ENCODE measurements at regions not wholly inside any gene's neighbourhood (a gene's known extent, or its start where the extent isn't known, plus 50 kb on each side); places are given as distances from the start of the nearest gene placed in this dataset.

- DNase-seq = no peak
- ChIA-PET CTCF (no interaction called here), POLR2A (no interaction called here)
- Histone ChIP-seq H2AFZ (ENCODE audit: low read depth) (no peak overlapping the region), H3K9me3 (no peaks in the 10 kb centered on the region), H3K27me3 (ENCODE audit: insufficient read depth) (no peaks in the 10 kb centered on the region), H3K9ac (no peak overlapping the region), H3F3A (replicated peaks; ENCODE audit: insufficient read depth) (no peaks in the 10 kb centered on the region), H3K4me1 (ENCODE audit: control insufficient read depth in 1 of 2, insufficient read depth in 2 of 2, low read depth in 1 of 2, low read length in 1 of 2) (no peaks in the 10 kb centered on the region), H3K4me3 (ENCODE audit: low read depth in 2 of 2, low read length in 1 of 2) (no peak overlapping the region), H3K27ac (ENCODE audit: low read depth in 2 of 2, low read length in 1 of 2) (no peak overlapping the region), H3K4me2 (no peak overlapping the region), H3K79me2 (ENCODE audit: insufficient read depth) (no peaks in the 10 kb centered on the region), H3K36me3 (replicated peaks in 1 of 2; ENCODE audit: control insufficient read depth in 1 of 2, insufficient read depth in 2 of 2, low read length in 1 of 2) (no peaks in the 10 kb centered on the region), H3K9me2 (no peaks in the 10 kb centered on the region), H4K20me1 (ENCODE audit: insufficient read depth) (no peaks in the 10 kb centered on the region)
- 62% methylated on average over 2 of the region's 2 CpGs for WGBS (ENCODE audit: low lambda C conversion rate)
- TF ChIP-seq ELF1 (IDR thresholded peaks at IDR 0.05) = no peak
- no peak for TF ChIP-seq YY1 (IDR thresholded peaks at IDR 0.05; ENCODE audit: low read depth)
Observed at GRCh38 chr20:11651138-11651537, 266.6 kb upstream of the BTBD3 start.

- no peaks in the 10 kb centered on the region for H3K79me2 ChIP-seq (ENCODE audit: insufficient read depth)
- H2AFZ ChIP-seq (ENCODE audit: low read depth) = no peak overlapping the region
- no peaks in the 10 kb centered on the region for H3K9me3 ChIP-seq
- H3F3A ChIP-seq (replicated peaks; ENCODE audit: insufficient read depth) = no peaks in the 10 kb centered on the region
- DNase-seq = no peak
- no peaks in the 10 kb centered on the region for H3K4me1 ChIP-seq (ENCODE audit: control insufficient read depth in 1 of 2, insufficient read depth in 2 of 2, low read depth in 1 of 2, low read length in 1 of 2)
- no peaks in the 10 kb centered on the region for H3K36me3 ChIP-seq (replicated peaks in 1 of 2; ENCODE audit: control insufficient read depth in 1 of 2, insufficient read depth in 2 of 2, low read length in 1 of 2)
- no peaks in the 10 kb centered on the region for H4K20me1 ChIP-seq (ENCODE audit: insufficient read depth)
- H3K27ac ChIP-seq (ENCODE audit: low read depth in 2 of 2, low read length in 1 of 2) = no peak overlapping the region
- H3K4me2 ChIP-seq = no peak overlapping the region
- no peak for TF ChIP-seq FOXJ3 (CRISPR knock-in tag; IDR thresholded peaks at IDR 0.05)
- TF ChIP-seq IRF3 (IDR thresholded peaks at IDR 0.05; ENCODE audit: low read depth, low read length) = no peak
- TF ChIP-seq RXRA (IDR thresholded peaks at IDR 0.05; ENCODE audit: borderline replicate concordance, low read depth) = no peak
- TF ChIP-seq PBX3 (IDR thresholded peaks at IDR 0.05) = no peak
- no peak for TF ChIP-seq JUND (IDR thresholded peaks at IDR 0.05)
- no peak for TF ChIP-seq YY1 (IDR thresholded peaks at IDR 0.05; ENCODE audit: low read depth)
- H3K9me2 ChIP-seq = no peaks in the 10 kb centered on the region
- no peak overlapping the region for H3K9ac ChIP-seq
- POLR2A ChIA-PET = no interaction called here
- no peaks in the 10 kb centered on the region for H3K27me3 ChIP-seq (ENCODE audit: insufficient read depth)
- H3K4me3 ChIP-seq (ENCODE audit: low read depth in 2 of 2, low read length in 1 of 2) = no peak overlapping the region
- CTCF ChIA-PET = no interaction called here
Observed at GRCh38 chr20:11651647-11652046, 266.0 kb upstream of the BTBD3 start.

- no peaks in the 10 kb centered on the region for H3K4me1 ChIP-seq (ENCODE audit: control insufficient read depth in 1 of 2, insufficient read depth in 2 of 2, low read depth in 1 of 2, low read length in 1 of 2)
- no peak overlapping the region for H3K27ac ChIP-seq (ENCODE audit: low read depth in 2 of 2, low read length in 1 of 2)
- no peak overlapping the region for H2AFZ ChIP-seq (ENCODE audit: low read depth)
- ChIA-PET POLR2A (no interaction called here), CTCF (no interaction called here)
- no peaks in the 10 kb centered on the region for H3F3A ChIP-seq (replicated peaks; ENCODE audit: insufficient read depth)
- H4K20me1 ChIP-seq (ENCODE audit: insufficient read depth) = no peaks in the 10 kb centered on the region
- WGBS (ENCODE audit: low lambda C conversion rate) = 6% methylated on average over 3 of the region's 3 CpGs
- no peaks in the 10 kb centered on the region for H3K36me3 ChIP-seq (replicated peaks in 1 of 2; ENCODE audit: control insufficient read depth in 1 of 2, insufficient read depth in 2 of 2, low read length in 1 of 2)
- H3K9ac ChIP-seq = no peak overlapping the region
- H3K4me3 ChIP-seq (ENCODE audit: low read depth in 2 of 2, low read length in 1 of 2) = no peak overlapping the region
- H3K9me2 ChIP-seq = no peaks in the 10 kb centered on the region
- no peaks in the 10 kb centered on the region for H3K27me3 ChIP-seq (ENCODE audit: insufficient read depth)
- H3K9me3 ChIP-seq = no peaks in the 10 kb centered on the region
- H3K79me2 ChIP-seq (ENCODE audit: insufficient read depth) = no peaks in the 10 kb centered on the region
- H3K4me2 ChIP-seq = no peak overlapping the region
- no peak for DNase-seq
- TF ChIP-seq TAF1 (IDR thresholded peaks at IDR 0.05; ENCODE audit: borderline replicate concordance, low read depth, low read length) = no peak
- no peak for TF ChIP-seq USF2 (IDR thresholded peaks at IDR 0.05; ENCODE audit: borderline replicate concordance, low read depth, low read length)
- TF ChIP-seq REST (IDR thresholded peaks at IDR 0.05; ENCODE audit: low read depth, low read length) = no peak
- TF ChIP-seq TCF12 (IDR thresholded peaks at IDR 0.05) = no peak
- no peak for TF ChIP-seq FOXJ3 (CRISPR knock-in tag; IDR thresholded peaks at IDR 0.05)
- no peak for TF ChIP-seq YY1 (IDR thresholded peaks at IDR 0.05; ENCODE audit: low read depth)
- no peak for TF ChIP-seq EZH2phosphoT487 (IDR thresholded peaks at IDR 0.05; ENCODE audit: borderline replicate concordance, low read depth)
- TF ChIP-seq FOXM1 (IDR thresholded peaks at IDR 0.05; ENCODE audit: low read depth) = no peak
- no peak for TF ChIP-seq ZBTB33 (IDR thresholded peaks at IDR 0.05; ENCODE audit: borderline replicate concordance, low read depth)
- no peak for TF ChIP-seq MEF2A (IDR thresholded peaks at IDR 0.05; ENCODE audit: borderline replicate concordance, low read depth)
Observed at GRCh38 chr20:11652128-11652527, 265.6 kb upstream of the BTBD3 start.
